GM21717 (cell line): ENCODE measurements at regions not wholly inside any gene's neighbourhood (a gene's known extent, or its start where the extent isn't known, plus 50 kb on each side); places are given as distances from the start of the nearest gene placed in this dataset.

ENCODE experiments used
- ATAC-seq: cut with Tn5 transposase; IDR thresholded peaks from one replicate; pipeline ENCODE4 v1.9.1; 2021; ENCODE audit warnings: mild to moderate bottlenecking, moderate library complexity; ENCODE audit not compliant: unreplicated experiment

GRCh38 chr21:26784974-26785373 lies 60.2 kb downstream of the ADAMTS1 start:
- no peak for ATAC-seq

DNA sequence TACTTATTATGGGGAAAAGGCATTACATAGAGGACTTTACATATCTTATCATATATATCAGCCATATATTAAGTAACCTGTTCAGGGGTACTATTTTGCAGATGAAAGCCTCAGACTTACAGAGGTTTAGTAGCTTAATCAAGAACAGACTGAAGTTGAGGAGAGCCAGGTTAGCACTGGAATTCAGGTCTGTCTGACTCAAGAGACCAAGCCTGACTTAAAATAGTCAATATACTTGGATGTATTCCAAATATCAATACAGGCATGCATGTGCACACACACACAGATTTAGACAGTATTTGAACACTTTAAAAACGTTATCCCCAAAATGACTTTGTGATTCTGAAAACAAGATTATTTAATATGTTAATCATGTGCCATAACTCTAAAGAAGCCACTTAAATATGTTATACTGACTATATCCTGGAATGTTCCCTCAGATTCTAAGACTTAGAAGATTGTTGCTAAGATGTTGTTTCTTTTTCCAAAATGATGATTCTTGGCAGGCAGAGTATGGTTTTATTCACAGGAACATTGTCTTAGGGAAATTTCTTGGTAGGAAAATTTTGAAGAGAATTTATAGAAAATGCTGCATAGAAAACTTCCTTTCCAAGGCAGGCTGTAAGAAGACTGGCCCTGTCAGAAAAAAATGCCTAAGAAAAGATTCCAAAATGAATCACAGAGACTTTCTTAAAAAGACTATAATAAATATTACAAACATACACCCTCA lies 61.6 kb downstream of the ADAMTS1 start:
- no peak for ATAC-seq

GRCh38 chr21:26782747-26783146 lies 62.5 kb downstream of the ADAMTS1 start:
- ATAC-seq: no peak

- no peak for ATAC-seq
Measured at GRCh38 chr21:26782331-26782730, 62.9 kb downstream of the ADAMTS1 start.

DNA sequence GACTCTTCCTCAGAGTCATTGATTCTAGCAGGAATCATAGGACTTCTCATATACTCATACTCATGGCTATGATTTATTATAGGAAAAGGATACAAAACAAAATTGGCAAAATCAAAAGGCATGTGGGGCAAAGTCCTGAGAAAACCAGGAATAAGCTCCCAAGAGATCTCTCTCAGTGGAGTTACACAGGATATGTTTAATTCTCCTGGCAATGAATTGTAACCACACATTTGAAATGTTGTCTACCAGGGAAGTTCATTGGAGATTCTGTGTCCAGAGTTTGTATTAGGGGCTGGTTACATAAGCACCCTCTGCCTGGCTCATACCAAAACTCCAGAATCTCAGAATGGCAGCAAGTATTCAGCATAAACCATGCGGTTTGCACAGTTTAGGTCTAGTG lies 63.9 kb downstream of the ADAMTS1 start:
- ATAC-seq: no peak

DNA sequence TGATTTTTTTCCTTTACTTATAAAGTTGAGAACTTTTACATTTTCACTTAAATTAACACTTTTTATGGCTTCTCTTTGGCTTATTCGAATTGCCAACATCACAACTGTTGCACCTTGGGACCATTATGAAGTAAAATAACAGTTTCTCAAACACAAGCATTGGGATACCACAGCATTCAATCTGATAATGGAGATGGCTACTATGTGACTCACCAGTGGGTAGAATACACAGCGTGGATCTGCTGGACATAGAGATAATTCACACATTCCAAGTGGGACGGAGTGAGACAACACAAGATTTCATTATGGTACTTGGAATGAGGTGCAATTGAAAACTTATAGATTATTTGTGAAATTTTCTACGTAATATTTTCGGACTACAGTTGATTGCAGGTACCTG lies 68.0 kb downstream of the ADAMTS1 start:
- no peak for ATAC-seq

- ATAC-seq: no peak
Measured at GRCh38 chr21:26776310-26777021, 68.7 kb downstream of the ADAMTS1 start.

GRCh38 chr21:26773058-26773457 lies 72.2 kb downstream of the ADAMTS1 start:
- ATAC-seq: no peak

DNA sequence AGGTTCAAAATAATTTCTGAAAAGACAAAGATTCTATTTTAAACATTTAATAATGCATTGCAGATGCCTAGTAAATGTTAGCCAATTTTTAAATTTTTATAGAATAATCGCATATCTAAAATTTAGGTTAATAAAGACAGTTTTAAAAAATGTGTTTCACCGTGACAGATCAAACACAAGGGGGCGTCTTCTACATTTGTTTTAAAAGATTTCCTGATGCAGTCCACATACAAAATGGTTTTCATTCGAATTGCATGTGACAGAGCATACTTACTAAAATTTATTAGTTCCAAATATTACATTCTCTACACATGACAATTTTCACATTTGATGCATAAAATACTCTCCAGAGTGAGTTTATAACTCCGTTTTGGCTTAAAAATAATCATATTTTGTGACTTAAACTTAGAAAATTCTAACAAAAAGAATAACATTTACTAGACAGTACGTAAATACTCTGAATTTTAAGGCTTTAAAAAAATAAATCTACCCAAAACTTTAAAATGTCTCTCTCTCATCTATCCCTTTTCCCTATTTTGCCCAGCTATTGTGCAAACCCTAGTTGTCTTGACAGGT lies 75.5 kb downstream of the ADAMTS1 start:
- no peak for ATAC-seq

- ATAC-seq: no peak
Measured at GRCh38 chr21:26766826-26767325, 78.3 kb downstream of the ADAMTS1 start.

DNA sequence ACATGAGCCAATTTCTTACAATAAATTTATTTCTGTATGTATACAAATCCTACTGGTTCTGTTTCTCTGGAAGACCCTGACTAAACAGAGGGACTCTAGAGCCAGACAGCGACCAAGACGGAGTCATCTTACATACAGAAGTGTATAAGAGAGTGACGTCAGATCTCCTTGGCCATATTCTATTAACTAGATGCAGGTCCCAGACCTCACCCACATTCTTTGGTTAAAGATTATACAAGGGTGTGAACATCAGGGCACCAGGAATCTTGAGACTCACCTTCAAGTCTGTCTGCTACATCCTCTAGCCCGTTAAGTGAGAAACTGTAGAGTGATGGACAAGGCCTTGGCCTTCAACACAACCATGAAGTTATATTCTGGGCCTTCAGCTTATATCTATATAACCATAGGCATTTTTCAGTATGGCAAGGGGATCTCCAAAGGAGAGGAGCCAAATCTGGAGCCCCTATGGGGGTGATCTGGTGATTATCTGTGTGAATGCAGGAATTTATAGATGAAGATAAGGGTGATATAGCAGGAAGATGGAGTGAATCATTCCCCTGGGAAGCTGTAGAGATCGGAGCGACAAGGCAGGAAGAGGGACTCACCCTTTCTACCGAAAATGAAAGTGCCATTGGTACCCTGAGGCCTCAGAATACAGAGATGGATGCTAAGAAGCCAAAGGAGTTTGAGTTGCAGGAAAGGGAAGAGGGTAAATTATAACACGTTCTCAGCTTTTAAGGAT lies 83.9 kb downstream of the ADAMTS1 start:
- ATAC-seq: no peak

- no peak for ATAC-seq
Measured at GRCh38 chr21:26759731-26760130, 85.5 kb downstream of the ADAMTS1 start.

- ATAC-seq: no peak
Measured at GRCh38 chr21:26758083-26758880, 86.9 kb downstream of the ADAMTS1 start.

- no peak for ATAC-seq
Measured at GRCh38 chr21:26756491-26757159, 88.6 kb downstream of the ADAMTS1 start.

- no peak for ATAC-seq
Measured at GRCh38 chr21:26754853-26755252, 90.4 kb downstream of the ADAMTS1 start.

GRCh38 chr21:26753822-26754221 lies 91.4 kb downstream of the ADAMTS1 start:
- ATAC-seq: no peak

DNA sequence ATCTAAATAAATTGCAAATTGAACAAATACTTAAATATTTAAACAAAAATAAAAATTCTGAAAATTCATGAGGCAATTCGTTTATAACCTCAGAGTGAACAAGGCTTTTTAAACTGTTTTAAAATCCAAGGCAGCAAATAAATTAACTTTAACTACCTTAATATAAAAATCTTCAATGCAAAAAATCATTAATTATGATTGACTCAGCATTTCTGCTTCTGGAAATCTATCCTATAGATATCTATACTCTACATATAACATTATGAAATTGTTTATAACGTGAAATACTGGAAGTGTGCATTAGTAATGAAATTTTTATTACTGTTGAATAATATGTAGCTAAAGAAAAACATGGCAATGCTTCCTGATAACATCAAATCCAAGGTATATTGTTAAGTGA lies 92.4 kb downstream of the ADAMTS1 start:
- ATAC-seq: no peak

DNA sequence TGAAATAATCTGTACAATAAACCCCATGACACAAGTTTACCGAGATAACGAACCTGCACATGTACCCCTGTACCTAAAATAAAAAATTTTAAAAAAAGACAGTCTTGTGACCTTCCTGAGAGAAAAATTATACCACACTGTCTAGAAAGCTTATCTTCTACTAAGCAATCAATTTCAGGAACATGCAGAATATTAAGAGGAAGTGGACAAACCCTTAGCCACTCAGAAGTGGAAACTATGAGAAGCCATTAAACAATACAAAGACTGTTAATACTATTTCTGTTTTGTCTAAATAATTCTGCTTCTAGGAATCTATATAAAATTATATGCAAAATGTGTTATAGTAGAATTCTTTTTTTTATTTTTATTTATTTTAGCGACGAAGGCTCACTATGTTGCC lies 93.9 kb downstream of the ADAMTS1 start:
- no peak for ATAC-seq

DNA sequence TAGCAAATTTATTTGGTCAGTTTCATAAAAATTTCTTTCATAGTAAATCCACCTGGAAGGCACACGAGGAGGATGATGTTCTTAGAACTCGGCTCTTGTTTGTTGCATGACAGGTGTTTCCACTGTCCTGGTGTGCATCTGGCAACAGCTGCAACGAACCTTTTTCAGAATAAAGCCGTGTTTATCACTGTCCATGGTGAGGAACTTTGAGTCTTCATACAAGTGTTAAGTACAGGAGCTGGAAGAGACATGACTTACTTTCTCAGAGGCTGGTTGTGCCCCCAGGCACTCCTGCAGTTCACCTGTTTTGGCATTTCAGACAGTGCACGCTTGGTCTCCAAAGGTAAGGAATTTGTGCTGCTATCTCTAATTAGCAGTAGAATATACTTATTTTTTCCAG lies 97.1 kb downstream of the ADAMTS1 start:
- ATAC-seq: no peak

- ATAC-seq: no peak
Measured at GRCh38 chr21:26747216-26747615, 98.0 kb downstream of the ADAMTS1 start.
